HG02678 (cell line): ENCODE measurements at regions not wholly inside any gene's neighbourhood (a gene's known extent, or its start where the extent isn't known, plus 50 kb on each side); places are given as distances from the start of the nearest gene placed in this dataset.

Source experiments
- ATAC-seq: cut with Tn5 transposase; IDR thresholded peaks from one replicate; pipeline ENCODE4 v1.9.1; 2021; ENCODE audit warnings: mild to moderate bottlenecking, moderate library complexity; ENCODE audit not compliant: unreplicated experiment

DNA sequence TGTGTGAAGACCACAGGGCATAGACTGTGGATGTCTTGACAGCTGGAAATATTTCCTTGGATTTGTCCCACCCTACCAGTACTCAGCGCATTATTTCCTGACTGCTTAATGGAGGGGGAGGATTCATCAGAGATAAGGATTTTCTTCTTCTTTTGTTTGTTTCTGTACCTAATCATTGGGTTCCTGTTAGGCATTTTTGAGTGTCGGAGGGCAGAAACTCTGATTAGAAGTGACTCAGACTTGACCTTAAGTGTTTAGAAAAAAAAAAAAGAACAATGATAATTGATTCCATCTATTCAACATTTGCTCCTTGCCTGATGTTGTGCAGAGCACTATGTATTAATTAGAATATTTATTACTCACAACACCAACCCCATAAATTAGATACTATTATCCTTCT is 78.5 kb upstream of the SYNPR start:
- no peak for ATAC-seq

DNA sequence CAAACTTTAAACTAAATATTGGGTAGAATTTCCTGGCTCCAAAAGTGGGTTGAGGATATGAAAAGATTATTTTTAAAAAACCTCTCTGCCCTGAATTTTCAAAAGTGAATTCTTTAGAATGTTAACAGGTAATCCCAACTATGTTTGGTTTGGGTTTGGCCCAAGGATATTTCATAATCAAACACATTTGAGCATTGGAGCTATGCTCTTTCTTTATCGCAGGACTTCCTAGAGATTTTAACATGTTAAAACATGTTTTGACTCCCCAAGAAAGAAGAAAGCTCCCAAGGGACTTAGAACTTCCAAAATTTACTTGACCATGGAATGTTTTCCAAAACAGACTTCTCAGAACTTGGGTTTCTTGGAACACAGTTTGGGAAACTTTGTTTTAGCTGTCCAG is 75.6 kb upstream of the SYNPR start:
- ATAC-seq: no peak

DNA sequence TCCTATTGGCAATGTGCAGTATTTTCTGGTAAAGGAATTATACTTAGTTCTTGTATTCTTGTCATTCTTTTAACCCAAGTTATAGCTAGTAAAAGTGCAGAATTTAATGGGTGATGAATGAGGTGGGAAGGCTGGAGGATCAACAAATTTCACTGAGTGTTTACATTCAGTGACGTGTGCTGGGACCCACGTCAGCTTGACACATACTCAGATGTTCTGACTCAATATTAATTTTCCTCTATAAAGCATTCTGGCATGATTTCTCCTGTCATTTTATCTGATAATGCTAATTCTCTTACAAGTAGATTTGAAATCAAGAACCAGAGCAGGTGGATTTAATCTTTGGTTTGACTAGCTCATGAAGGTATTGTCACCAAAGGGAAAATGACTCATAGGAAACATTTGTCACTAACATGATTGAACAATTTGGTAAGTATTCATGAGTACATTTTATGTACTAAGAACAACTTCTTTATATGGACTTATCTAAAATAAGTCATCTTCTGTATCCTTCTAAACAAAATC is 71.0 kb upstream of the SYNPR start:
- no peak for ATAC-seq

GRCh38 chr3:63228087-63228486 is 50.0 kb upstream of the SYNPR start:
- no peak for ATAC-seq
